ENCODE measurements at regions not wholly inside any gene's neighbourhood (a gene's known extent, or its start where the extent isn't known, plus 50 kb on each side); places are given as distances from the start of the nearest gene placed in this dataset.

DNA sequence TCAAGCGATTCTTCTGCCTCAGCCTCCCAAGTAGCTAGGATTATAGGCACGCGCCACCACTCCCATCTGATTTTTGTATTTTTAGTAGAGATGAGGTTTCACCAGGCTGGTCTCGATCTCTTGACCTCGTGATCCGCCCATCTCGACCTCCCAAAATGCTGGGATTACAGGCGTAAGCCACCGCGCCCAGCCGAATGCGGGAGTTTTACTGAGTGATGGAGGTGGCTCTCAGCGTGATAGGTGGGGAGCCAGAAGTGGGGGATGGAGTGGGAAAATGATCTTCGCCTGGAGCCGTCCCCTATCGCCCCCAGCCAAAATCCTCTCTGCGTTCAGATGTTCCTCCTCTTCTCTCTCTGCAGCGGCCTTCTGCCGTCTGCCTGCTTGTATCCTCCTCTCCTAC is 348.4 kb upstream of the NPSR1 start:
- ATAC-seq (no peak), DNase-seq (ENCODE audit: low spot score) (no peak)
- no peak overlapping the region for H3K27ac Mint-ChIP-seq
- TF ChIP-seq CREM (CRISPR knock-in tag; IDR thresholded peaks at IDR 0.05) = no peak
- TF ChIP-seq, protein P1, sequence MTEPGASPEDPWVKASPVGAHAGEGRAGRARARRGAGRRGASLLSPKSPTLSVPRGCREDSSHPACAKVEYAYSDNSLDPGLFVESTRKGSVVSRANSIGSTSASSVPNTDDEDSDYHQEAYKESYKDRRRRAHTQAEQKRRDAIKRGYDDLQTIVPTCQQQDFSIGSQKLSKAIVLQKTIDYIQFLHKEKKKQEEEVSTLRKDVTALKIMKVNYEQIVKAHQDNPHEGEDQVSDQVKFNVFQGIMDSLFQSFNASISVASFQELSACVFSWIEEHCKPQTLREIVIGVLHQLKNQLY (CRISPR knock-in tag; IDR thresholded peaks at IDR 0.05) = no peak
- TF ChIP-seq, protein P2, sequence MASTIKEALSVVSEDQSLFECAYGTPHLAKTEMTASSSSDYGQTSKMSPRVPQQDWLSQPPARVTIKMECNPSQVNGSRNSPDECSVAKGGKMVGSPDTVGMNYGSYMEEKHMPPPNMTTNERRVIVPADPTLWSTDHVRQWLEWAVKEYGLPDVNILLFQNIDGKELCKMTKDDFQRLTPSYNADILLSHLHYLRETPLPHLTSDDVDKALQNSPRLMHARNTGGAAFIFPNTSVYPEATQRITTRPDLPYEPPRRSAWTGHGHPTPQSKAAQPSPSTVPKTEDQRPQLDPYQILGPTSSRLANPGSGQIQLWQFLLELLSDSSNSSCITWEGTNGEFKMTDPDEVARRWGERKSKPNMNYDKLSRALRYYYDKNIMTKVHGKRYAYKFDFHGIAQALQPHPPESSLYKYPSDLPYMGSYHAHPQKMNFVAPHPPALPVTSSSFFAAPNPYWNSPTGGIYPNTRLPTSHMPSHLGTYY (CRISPR knock-in tag; IDR thresholded peaks at IDR 0.05) = no peak
- TF ChIP-seq, protein P3, sequence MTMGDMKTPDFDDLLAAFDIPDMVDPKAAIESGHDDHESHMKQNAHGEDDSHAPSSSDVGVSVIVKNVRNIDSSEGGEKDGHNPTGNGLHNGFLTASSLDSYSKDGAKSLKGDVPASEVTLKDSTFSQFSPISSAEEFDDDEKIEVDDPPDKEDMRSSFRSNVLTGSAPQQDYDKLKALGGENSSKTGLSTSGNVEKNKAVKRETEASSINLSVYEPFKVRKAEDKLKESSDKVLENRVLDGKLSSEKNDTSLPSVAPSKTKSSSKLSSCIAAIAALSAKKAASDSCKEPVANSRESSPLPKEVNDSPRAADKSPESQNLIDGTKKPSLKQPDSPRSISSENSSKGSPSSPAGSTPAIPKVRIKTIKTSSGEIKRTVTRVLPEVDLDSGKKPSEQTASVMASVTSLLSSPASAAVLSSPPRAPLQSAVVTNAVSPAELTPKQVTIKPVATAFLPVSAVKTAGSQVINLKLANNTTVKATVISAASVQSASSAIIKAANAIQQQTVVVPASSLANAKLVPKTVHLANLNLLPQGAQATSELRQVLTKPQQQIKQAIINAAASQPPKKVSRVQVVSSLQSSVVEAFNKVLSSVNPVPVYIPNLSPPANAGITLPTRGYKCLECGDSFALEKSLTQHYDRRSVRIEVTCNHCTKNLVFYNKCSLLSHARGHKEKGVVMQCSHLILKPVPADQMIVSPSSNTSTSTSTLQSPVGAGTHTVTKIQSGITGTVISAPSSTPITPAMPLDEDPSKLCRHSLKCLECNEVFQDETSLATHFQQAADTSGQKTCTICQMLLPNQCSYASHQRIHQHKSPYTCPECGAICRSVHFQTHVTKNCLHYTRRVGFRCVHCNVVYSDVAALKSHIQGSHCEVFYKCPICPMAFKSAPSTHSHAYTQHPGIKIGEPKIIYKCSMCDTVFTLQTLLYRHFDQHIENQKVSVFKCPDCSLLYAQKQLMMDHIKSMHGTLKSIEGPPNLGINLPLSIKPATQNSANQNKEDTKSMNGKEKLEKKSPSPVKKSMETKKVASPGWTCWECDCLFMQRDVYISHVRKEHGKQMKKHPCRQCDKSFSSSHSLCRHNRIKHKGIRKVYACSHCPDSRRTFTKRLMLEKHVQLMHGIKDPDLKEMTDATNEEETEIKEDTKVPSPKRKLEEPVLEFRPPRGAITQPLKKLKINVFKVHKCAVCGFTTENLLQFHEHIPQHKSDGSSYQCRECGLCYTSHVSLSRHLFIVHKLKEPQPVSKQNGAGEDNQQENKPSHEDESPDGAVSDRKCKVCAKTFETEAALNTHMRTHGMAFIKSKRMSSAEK (CRISPR knock-in tag; IDR thresholded peaks at IDR 0.05; ENCODE audit: borderline replicate concordance) = no peak
- TF ChIP-seq SP1 (CRISPR knock-in tag; conservative IDR thresholded peaks at IDR 0.05) = no peak
- TF ChIP-seq, protein P4, sequence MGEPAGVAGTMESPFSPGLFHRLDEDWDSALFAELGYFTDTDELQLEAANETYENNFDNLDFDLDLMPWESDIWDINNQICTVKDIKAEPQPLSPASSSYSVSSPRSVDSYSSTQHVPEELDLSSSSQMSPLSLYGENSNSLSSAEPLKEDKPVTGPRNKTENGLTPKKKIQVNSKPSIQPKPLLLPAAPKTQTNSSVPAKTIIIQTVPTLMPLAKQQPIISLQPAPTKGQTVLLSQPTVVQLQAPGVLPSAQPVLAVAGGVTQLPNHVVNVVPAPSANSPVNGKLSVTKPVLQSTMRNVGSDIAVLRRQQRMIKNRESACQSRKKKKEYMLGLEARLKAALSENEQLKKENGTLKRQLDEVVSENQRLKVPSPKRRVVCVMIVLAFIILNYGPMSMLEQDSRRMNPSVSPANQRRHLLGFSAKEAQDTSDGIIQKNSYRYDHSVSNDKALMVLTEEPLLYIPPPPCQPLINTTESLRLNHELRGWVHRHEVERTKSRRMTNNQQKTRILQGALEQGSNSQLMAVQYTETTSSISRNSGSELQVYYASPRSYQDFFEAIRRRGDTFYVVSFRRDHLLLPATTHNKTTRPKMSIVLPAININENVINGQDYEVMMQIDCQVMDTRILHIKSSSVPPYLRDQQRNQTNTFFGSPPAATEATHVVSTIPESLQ (CRISPR knock-in tag; IDR thresholded peaks at IDR 0.05) = no peak
- no peak for TF ChIP-seq ZNF317 (CRISPR knock-in tag; IDR thresholded peaks at IDR 0.05; ENCODE audit: borderline replicate concordance, low read depth)
- no peak for TF ChIP-seq KAT7 (CRISPR knock-in tag; IDR thresholded peaks at IDR 0.05; ENCODE audit: borderline replicate concordance)
- no peak for TF ChIP-seq GTF2I (CRISPR knock-in tag; conservative IDR thresholded peaks at IDR 0.05)
- TF ChIP-seq ZNF121 (CRISPR knock-in tag; IDR thresholded peaks at IDR 0.05) = no peak
- no peak for TF ChIP-seq SOX15 (CRISPR knock-in tag; IDR thresholded peaks at IDR 0.05)
- TF ChIP-seq, protein P5, sequence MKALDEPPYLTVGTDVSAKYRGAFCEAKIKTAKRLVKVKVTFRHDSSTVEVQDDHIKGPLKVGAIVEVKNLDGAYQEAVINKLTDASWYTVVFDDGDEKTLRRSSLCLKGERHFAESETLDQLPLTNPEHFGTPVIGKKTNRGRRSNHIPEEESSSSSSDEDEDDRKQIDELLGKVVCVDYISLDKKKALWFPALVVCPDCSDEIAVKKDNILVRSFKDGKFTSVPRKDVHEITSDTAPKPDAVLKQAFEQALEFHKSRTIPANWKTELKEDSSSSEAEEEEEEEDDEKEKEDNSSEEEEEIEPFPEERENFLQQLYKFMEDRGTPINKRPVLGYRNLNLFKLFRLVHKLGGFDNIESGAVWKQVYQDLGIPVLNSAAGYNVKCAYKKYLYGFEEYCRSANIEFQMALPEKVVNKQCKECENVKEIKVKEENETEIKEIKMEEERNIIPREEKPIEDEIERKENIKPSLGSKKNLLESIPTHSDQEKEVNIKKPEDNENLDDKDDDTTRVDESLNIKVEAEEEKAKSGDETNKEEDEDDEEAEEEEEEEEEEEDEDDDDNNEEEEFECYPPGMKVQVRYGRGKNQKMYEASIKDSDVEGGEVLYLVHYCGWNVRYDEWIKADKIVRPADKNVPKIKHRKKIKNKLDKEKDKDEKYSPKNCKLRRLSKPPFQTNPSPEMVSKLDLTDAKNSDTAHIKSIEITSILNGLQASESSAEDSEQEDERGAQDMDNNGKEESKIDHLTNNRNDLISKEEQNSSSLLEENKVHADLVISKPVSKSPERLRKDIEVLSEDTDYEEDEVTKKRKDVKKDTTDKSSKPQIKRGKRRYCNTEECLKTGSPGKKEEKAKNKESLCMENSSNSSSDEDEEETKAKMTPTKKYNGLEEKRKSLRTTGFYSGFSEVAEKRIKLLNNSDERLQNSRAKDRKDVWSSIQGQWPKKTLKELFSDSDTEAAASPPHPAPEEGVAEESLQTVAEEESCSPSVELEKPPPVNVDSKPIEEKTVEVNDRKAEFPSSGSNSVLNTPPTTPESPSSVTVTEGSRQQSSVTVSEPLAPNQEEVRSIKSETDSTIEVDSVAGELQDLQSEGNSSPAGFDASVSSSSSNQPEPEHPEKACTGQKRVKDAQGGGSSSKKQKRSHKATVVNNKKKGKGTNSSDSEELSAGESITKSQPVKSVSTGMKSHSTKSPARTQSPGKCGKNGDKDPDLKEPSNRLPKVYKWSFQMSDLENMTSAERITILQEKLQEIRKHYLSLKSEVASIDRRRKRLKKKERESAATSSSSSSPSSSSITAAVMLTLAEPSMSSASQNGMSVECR (CRISPR knock-in tag; IDR thresholded peaks at IDR 0.05; ENCODE audit: borderline replicate concordance) = no peak
- no peak for TF ChIP-seq FOXJ3 (CRISPR knock-in tag; IDR thresholded peaks at IDR 0.05; ENCODE audit: borderline replicate concordance)
- no peaks in the 10 kb centered on the region for H3K27me3 Mint-ChIP-seq (ENCODE audit: low read depth)
- peaks cover 6% of the 10 kb centered on the region; the same call in 1 of the 2 replicates for H3K4me1 Mint-ChIP-seq
- H3K4me3 Mint-ChIP-seq = no peak overlapping the region
- H3K9me3 Mint-ChIP-seq = peaks cover 22% of the 10 kb centered on the region
- H3K36me3 Mint-ChIP-seq = peaks cover 20% of the 10 kb centered on the region
- CTCF ChIA-PET = interaction anchor here (0.5 to 2.0 kb wide), 3 partner anchors 11 to 424 kb away, joined by 3 to 12 read pairs (median 4); no protein-coding TSS in a partner anchor
- POLR2A ChIA-PET = no interaction called here
